H1 (cell line): ENCODE measurements at regions not wholly inside any gene's neighbourhood (a gene's known extent, or its start where the extent isn't known, plus 50 kb on each side); places are given as distances from the start of the nearest gene placed in this dataset.

Experiments used
- EP300 ChIP-seq, 2 experiments: IDR thresholded peaks; 1 replicate in 1 of 2; 2 replicates in 1 of 2; pipeline ENCODE4 v1.6.1; 2011 to 2012; ENCODE audit warnings: low read depth in 2 of 2, low read length in 2 of 2, mild to moderate bottlenecking in 2 of 2, borderline replicate concordance in 1 of 2, inconsistent platforms in 1 of 2, moderate library complexity in 1 of 2
- POLR2A ChIP-seq, 2 experiments: IDR thresholded peaks; 1 replicate in 1 of 2; 2 replicates in 1 of 2; pipeline ENCODE4 v1.6.1; 2011; ENCODE audit warnings: low read depth in 2 of 2, low read length in 2 of 2, mild to moderate bottlenecking in 2 of 2; ENCODE audit errors: control extremely low read depth in 1 of 2

- no peak for TF ChIP-seq EP300 (IDR thresholded peaks at IDR 0.05; ENCODE audit: borderline replicate concordance in 1 of 2, low read depth in 2 of 2, low read length in 2 of 2)
- no peak for TF ChIP-seq POLR2A (IDR thresholded peaks at IDR 0.05; ENCODE audit: control extremely low read depth in 1 of 2, low read depth in 2 of 2, low read length in 2 of 2)
Observed at GRCh38 chr2:7816944-7817343, 864.9 kb upstream of the ID2 start.
